Activated CD4-positive, alpha-beta T cell treated with anti-CD3 and anti-CD28 coated beads for 36 hours (primary cell): ENCODE measurements at regions not wholly inside any gene's neighbourhood (a gene's known extent, or its start where the extent isn't known, plus 50 kb on each side); places are given as distances from the start of the nearest gene placed in this dataset.

ENCODE experiments used
- ATAC-seq: fragments of 200-7000 bp; cut with Tn5 transposase; one replicate; pipeline ENCODE4 v1.10.0; 2021; ENCODE audit warnings: mild to moderate bottlenecking, moderate library complexity
- CTCF ChIA-PET: fragments of 350-600 bp; sonication (Branson Sonifier 250); formaldehyde crosslinking; loops from one replicate; lab custom pipeline; 2021; ENCODE audit warnings: antibody characterized with exemption; lab: Charles Lee
- POLR2A ChIA-PET: fragments of 350-600 bp; sonication (Branson Sonifier 250); formaldehyde crosslinking; loops from one replicate; lab custom pipeline; 2021; ENCODE audit warnings: antibody characterized with exemption, inconsistent platforms; lab: Charles Lee
- DNase-seq: peaks from one replicate; pipeline ENCODE4 v3.0.0-alpha.2; 2020
- H3K27ac Mint-ChIP-seq: one replicate; pipeline ENCODE4 v1.8.0; 2021; ENCODE audit warnings: mixed read lengths
- H3K27me3 Mint-ChIP-seq: one replicate; pipeline ENCODE4 v1.8.0; 2021; ENCODE audit warnings: mixed read lengths
- H3K36me3 Mint-ChIP-seq: one replicate; pipeline ENCODE4 v1.8.0; 2021; ENCODE audit warnings: low read depth, mixed read lengths
- H3K4me1 Mint-ChIP-seq: one replicate; pipeline ENCODE4 v1.8.0; 2021; ENCODE audit warnings: mixed read lengths
- H3K4me3 Mint-ChIP-seq: one replicate; pipeline ENCODE4 v1.8.0; 2021; ENCODE audit warnings: mild to moderate bottlenecking, moderate library complexity, mixed read lengths
- H3K9me3 Mint-ChIP-seq: one replicate; pipeline ENCODE4 v1.8.0; 2021; ENCODE audit warnings: low read depth, mixed read lengths
- intact Hi-C, 2 experiments: fragments of 100-400 bp; cut with DNase I in 1 of 2; cut with micrococcal nuclease in 1 of 2; formaldehyde crosslinking; loops; one replicate each; pipeline versions ENCODE4 v1.14.2 to v1.15.1; 2022 to 2024; cut with DNase I, micrococcal nuclease

GRCh38 chr1:106456832-106457231, 599.6 kb upstream of the PRMT6 start:
- CTCF ChIA-PET: no interaction called here
- Mint-ChIP-seq H3K4me3 (no peak overlapping the region), H3K27me3 (no peaks in the 10 kb centered on the region), H3K9me3 (peaks cover 2% of the 10 kb centered on the region), H3K4me1 (no peaks in the 10 kb centered on the region), H3K27ac (no peak overlapping the region), H3K36me3 (no peaks in the 10 kb centered on the region)
- ATAC-seq (no peak), DNase-seq (no peak)
- POLR2A ChIA-PET: no interaction called here
- intact Hi-C loops: no loop called here

GRCh38 chr1:106457368-106457767, 599.1 kb upstream of the PRMT6 start:
- no peak for ATAC-seq
- intact Hi-C loops: no loop called here
- H3K36me3 Mint-ChIP-seq: no peaks in the 10 kb centered on the region
- no peaks in the 10 kb centered on the region for H3K27me3 Mint-ChIP-seq
- H3K4me1 Mint-ChIP-seq: no peaks in the 10 kb centered on the region
- DNase-seq: no peak
- H3K4me3 Mint-ChIP-seq: no peak overlapping the region
- H3K9me3 Mint-ChIP-seq: peaks cover 2% of the 10 kb centered on the region
- H3K27ac Mint-ChIP-seq: no peak overlapping the region
- ChIA-PET POLR2A (no interaction called here), CTCF (no interaction called here)

GRCh38 chr1:106458866-106459265, 597.6 kb upstream of the PRMT6 start:
- no peaks in the 10 kb centered on the region for H3K27me3 Mint-ChIP-seq
- ATAC-seq (no peak), DNase-seq (no peak)
- H3K9me3 Mint-ChIP-seq: peaks cover 2% of the 10 kb centered on the region
- H3K4me3 Mint-ChIP-seq: no peak overlapping the region
- H3K4me1 Mint-ChIP-seq: no peaks in the 10 kb centered on the region
- ChIA-PET CTCF (no interaction called here), POLR2A (no interaction called here)
- no peak overlapping the region for H3K27ac Mint-ChIP-seq
- intact Hi-C loops: no loop called here
- H3K36me3 Mint-ChIP-seq: no peaks in the 10 kb centered on the region

GRCh38 chr1:106459418-106459817, 597.1 kb upstream of the PRMT6 start:
- ChIA-PET POLR2A (no interaction called here), CTCF (no interaction called here)
- Mint-ChIP-seq H3K27me3 (no peaks in the 10 kb centered on the region), H3K27ac (no peak overlapping the region), H3K4me3 (no peak overlapping the region), H3K36me3 (no peaks in the 10 kb centered on the region), H3K4me1 (no peaks in the 10 kb centered on the region), H3K9me3 (peaks cover 2% of the 10 kb centered on the region)
- ATAC-seq (no peak), DNase-seq (no peak)
- intact Hi-C loops: no loop called here

- ChIA-PET CTCF (no interaction called here), POLR2A (no interaction called here)
- Mint-ChIP-seq H3K9me3 (peaks cover 5% of the 10 kb centered on the region), H3K27me3 (no peaks in the 10 kb centered on the region), H3K4me3 (no peak overlapping the region), H3K4me1 (no peaks in the 10 kb centered on the region), H3K27ac (no peak overlapping the region), H3K36me3 (no peaks in the 10 kb centered on the region)
- DNase-seq (no peak), ATAC-seq (no peak)
- intact Hi-C loops: no loop called here
Observed at GRCh38 chr1:106465666-106466065, 590.8 kb upstream of the PRMT6 start.

- intact Hi-C loops: no loop called here
- Mint-ChIP-seq H3K27ac (no peak overlapping the region), H3K36me3 (no peaks in the 10 kb centered on the region), H3K4me1 (no peaks in the 10 kb centered on the region), H3K4me3 (no peak overlapping the region), H3K9me3 (peaks cover 31% of the 10 kb centered on the region), H3K27me3 (no peaks in the 10 kb centered on the region)
- DNase-seq (no peak), ATAC-seq (no peak)
- ChIA-PET CTCF (no interaction called here), POLR2A (no interaction called here)
Observed at GRCh38 chr1:106480629-106481028, 575.8 kb upstream of the PRMT6 start.

GRCh38 chr1:106492880-106493279, 563.6 kb upstream of the PRMT6 start:
- ChIA-PET CTCF (no interaction called here), POLR2A (no interaction called here)
- H3K36me3 Mint-ChIP-seq: no peaks in the 10 kb centered on the region
- DNase-seq: no peak
- H3K4me1 Mint-ChIP-seq: no peaks in the 10 kb centered on the region
- H3K27ac Mint-ChIP-seq: no peak overlapping the region
- H3K9me3 Mint-ChIP-seq: peaks cover 10% of the 10 kb centered on the region
- intact Hi-C loops: no loop called here
- no peak for ATAC-seq
- H3K27me3 Mint-ChIP-seq: no peaks in the 10 kb centered on the region
- H3K4me3 Mint-ChIP-seq: no peak overlapping the region

GRCh38 chr1:106494646-106495045, 561.8 kb upstream of the PRMT6 start:
- Mint-ChIP-seq H3K9me3 (peaks cover 2% of the 10 kb centered on the region), H3K4me3 (no peak overlapping the region), H3K36me3 (no peaks in the 10 kb centered on the region), H3K4me1 (no peaks in the 10 kb centered on the region), H3K27me3 (no peaks in the 10 kb centered on the region), H3K27ac (no peak overlapping the region)
- ChIA-PET POLR2A (no interaction called here), CTCF (no interaction called here)
- intact Hi-C loops: no loop called here
- ATAC-seq: no peak
- DNase-seq: no peak

GRCh38 chr1:106498238-106498637, 558.2 kb upstream of the PRMT6 start:
- Mint-ChIP-seq H3K4me3 (no peak overlapping the region), H3K9me3 (peaks cover 7% of the 10 kb centered on the region), H3K27me3 (no peaks in the 10 kb centered on the region), H3K4me1 (no peaks in the 10 kb centered on the region), H3K36me3 (no peaks in the 10 kb centered on the region), H3K27ac (no peak overlapping the region)
- ChIA-PET POLR2A (no interaction called here), CTCF (no interaction called here)
- DNase-seq: no peak
- no peak for ATAC-seq
- intact Hi-C loops: no loop called here

- no peak overlapping the region for H3K27ac Mint-ChIP-seq
- CTCF ChIA-PET: no interaction called here
- ATAC-seq (no peak), DNase-seq (no peak)
- H3K9me3 Mint-ChIP-seq: peaks cover 9% of the 10 kb centered on the region
- H3K4me3 Mint-ChIP-seq: no peak overlapping the region
- POLR2A ChIA-PET: no interaction called here
- no peaks in the 10 kb centered on the region for H3K36me3 Mint-ChIP-seq
- H3K27me3 Mint-ChIP-seq: no peaks in the 10 kb centered on the region
- H3K4me1 Mint-ChIP-seq: no peaks in the 10 kb centered on the region
- intact Hi-C loops: no loop called here
Observed at GRCh38 chr1:106502659-106503058, 553.8 kb upstream of the PRMT6 start.

GRCh38 chr1:106515375-106515774, 541.1 kb upstream of the PRMT6 start:
- Mint-ChIP-seq H3K27me3 (no peaks in the 10 kb centered on the region), H3K36me3 (no peaks in the 10 kb centered on the region), H3K4me3 (no peak overlapping the region), H3K4me1 (no peaks in the 10 kb centered on the region), H3K27ac (no peak overlapping the region), H3K9me3 (peaks cover 4% of the 10 kb centered on the region)
- intact Hi-C loops: no loop called here
- ATAC-seq: no peak
- CTCF ChIA-PET: no interaction called here
- POLR2A ChIA-PET: no interaction called here
- DNase-seq: no peak

GRCh38 chr1:106517224-106517623, 539.2 kb upstream of the PRMT6 start:
- no peak for ATAC-seq

GRCh38 chr1:106523497-106523896, 533.0 kb upstream of the PRMT6 start:
- Mint-ChIP-seq H3K4me1 (no peaks in the 10 kb centered on the region), H3K36me3 (no peaks in the 10 kb centered on the region), H3K27ac (no peak overlapping the region), H3K4me3 (no peak overlapping the region), H3K27me3 (no peaks in the 10 kb centered on the region), H3K9me3 (peaks cover 2% of the 10 kb centered on the region)
- CTCF ChIA-PET: no interaction called here
- DNase-seq (no peak), ATAC-seq (no peak)
- intact Hi-C loops: no loop called here
- POLR2A ChIA-PET: no interaction called here

More at GRCh38 chr1:106517224-106517623, 539.2 kb upstream of the PRMT6 start:
- ChIA-PET POLR2A (no interaction called here), CTCF (no interaction called here)
- no peak overlapping the region for H3K27ac Mint-ChIP-seq
- no peak for DNase-seq
- H3K36me3 Mint-ChIP-seq: no peaks in the 10 kb centered on the region
- intact Hi-C loops: no loop called here
- H3K4me3 Mint-ChIP-seq: no peak overlapping the region
- H3K4me1 Mint-ChIP-seq: no peaks in the 10 kb centered on the region
- peaks cover 4% of the 10 kb centered on the region for H3K9me3 Mint-ChIP-seq
- H3K27me3 Mint-ChIP-seq: no peaks in the 10 kb centered on the region
